ENCODE measurements at regions not wholly inside any gene's neighbourhood (a gene's known extent, or its start where the extent isn't known, plus 50 kb on each side); places are given as distances from the start of the nearest gene placed in this dataset.

GRCh38 chr5:27511061-27511460, 472.7 kb upstream of the CDH9 start:
- TF ChIP-seq POLR2AphosphoS5 (IDR thresholded peaks at IDR 0.05) (no peak), CTCF (IDR thresholded peaks at IDR 0.05) (no peak)
